22Rv1 (cell line): ENCODE measurements at regions not wholly inside any gene's neighbourhood (a gene's known extent, or its start where the extent isn't known, plus 50 kb on each side); places are given as distances from the start of the nearest gene placed in this dataset.

Source experiments
- H3K27ac ChIP-seq: fragments of 450-650 bp; 2 replicates; pipeline ENCODE4 v1.5.1; 2017
- CTCF ChIP-seq: fragments of 450-650 bp; IDR thresholded peaks from 2 replicates; pipeline ENCODE4 v1.5.1; 2017; ENCODE audit warnings: mild to moderate bottlenecking
- ZFX ChIP-seq: fragments of 450-650 bp; IDR thresholded peaks from 2 replicates; pipeline ENCODE4 v1.6.1; 2017; ENCODE audit warnings: antibody characterized with exemption, borderline replicate concordance

DNA sequence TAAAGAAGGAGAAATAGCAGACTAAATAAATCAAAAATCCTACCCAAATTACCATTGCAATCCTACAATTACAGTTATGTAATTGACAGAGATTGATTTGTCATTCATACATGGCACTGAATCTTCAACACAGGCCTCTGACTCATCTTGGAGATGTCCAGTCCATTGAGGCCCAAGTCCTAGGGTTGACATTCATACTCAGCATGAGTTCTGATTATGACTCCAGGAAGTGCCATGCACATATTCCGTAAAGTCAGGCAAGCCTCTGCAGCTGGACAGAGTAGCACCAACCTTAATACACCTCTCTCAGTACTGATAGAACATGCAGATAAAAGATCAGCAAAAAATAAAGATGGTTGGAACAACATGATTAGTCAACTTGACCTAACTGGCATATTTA lies 353.7 kb upstream of the NFE2L3 start:
- TF ChIP-seq ZFX (no peak), CTCF (no peak)
- H3K27ac ChIP-seq, result no peak overlapping the region

DNA sequence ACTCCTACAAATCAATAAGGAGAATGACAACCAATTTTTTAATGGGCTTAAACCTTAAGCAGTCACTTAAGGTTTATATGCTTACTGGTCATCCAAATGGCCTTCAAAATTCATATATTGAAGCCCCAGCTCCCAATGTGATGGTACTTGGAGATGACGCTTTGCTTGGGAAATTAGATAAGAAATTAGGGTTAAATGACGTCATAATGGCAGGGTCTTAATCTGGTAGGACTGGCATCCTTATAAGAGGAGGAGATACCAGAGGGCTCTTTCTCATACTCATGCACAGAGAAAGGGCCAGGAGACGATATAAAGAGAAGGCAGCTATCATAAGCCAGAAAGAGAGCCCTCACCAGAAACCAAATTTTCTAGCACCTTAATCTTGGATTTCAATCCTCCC lies 350.8 kb upstream of the NFE2L3 start:
- no peak for TF ChIP-seq ZFX
- TF ChIP-seq CTCF, result no peak
- no peak overlapping the region for H3K27ac ChIP-seq

DNA sequence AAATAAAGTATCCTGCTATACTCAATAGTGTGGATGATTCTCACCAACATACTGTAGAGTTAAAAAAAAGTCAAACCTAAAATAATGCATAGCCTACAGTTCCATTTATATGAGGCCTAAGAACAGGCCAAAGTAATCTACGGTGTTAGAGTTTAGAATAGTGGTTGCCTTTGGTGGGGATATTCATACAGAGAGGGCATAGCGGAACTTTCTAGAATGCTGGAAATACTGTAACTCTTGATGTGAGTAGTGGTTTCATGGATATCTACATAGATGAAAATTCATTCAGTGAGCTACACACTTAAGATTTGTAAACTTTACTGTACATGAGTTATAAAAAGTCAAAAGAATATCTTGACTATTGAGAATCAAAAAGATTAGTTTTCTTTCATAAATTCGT lies 349.9 kb upstream of the NFE2L3 start:
- TF ChIP-seq ZFX (no peak), CTCF (no peak)
- H3K27ac ChIP-seq, result no peak overlapping the region

GRCh38 chr7:25802473-25802872 lies 349.5 kb upstream of the NFE2L3 start:
- no peak overlapping the region for H3K27ac ChIP-seq
- no peak for TF ChIP-seq CTCF

GRCh38 chr7:25803117-25803887 lies 348.7 kb upstream of the NFE2L3 start:
- TF ChIP-seq ZFX (no peak), CTCF (no peak)
- no peak overlapping the region for H3K27ac ChIP-seq

DNA sequence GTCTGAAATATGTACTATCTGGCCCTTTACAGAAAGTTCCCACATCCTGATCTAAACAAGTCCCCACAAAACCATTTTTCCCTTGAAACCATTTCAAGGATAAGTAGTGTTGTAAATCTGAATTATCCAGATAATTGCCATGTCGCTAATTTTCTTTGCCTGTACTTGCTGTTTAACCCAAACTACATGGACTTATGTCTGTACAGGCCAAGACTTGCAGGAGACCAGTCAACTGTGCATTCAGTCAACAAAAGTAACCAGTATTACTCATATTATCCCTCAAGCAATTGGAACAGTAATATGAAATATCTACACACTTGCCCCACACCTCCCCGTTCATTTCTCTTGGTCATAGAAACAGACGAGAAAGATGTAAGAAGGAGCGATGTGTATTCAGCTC lies 347.8 kb upstream of the NFE2L3 start:
- no peak overlapping the region for H3K27ac ChIP-seq
- TF ChIP-seq ZFX (no peak), CTCF (no peak)

GRCh38 chr7:25805027-25805687 lies 346.8 kb upstream of the NFE2L3 start:
- H3K27ac ChIP-seq, result no peak overlapping the region
- no peak for TF ChIP-seq CTCF
